ENCODE measurements at regions not wholly inside any gene's neighbourhood (a gene's known extent, or its start where the extent isn't known, plus 50 kb on each side); places are given as distances from the start of the nearest gene placed in this dataset.

DNA sequence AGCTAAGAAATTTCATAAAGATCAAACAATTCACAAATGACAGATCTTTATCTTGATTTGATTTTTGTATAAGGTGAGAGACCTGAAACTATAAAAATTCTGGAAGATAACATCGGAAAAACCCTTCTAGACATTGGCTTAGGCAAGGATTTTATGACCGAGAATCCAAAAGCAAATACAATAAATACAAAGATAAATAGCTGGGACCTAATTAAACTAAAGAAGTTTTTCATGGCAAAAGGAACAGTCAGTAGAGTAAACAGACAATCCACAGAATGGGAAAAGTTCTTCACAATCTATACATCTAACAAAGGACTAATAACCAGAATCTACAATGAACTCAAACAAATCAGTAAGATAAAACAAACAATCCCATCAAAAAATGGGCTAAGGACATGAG is 116.9 kb upstream of the BCHE start:
- H2AFZ ChIP-seq (ENCODE audit: control insufficient read depth, low read length) = no peak overlapping the region
- H3K36me3 ChIP-seq (ENCODE audit: control insufficient read depth in 2 of 2, extremely low read depth in 1 of 2, insufficient read depth in 2 of 2, low read length in 2 of 2) = no peaks in the 10 kb centered on the region
- dilution Hi-C loops (cut with MboI; ENCODE audit: extremely low pct_ligation_motif_present, low sequenced_read_pairs) = no loop called here
- no peaks in the 10 kb centered on the region for H4K20me1 ChIP-seq (ENCODE audit: control insufficient read depth, extremely low read depth, insufficient read depth, low read length)
- H3K9me1 ChIP-seq (ENCODE audit: control insufficient read depth, extremely low read depth, insufficient read depth, low read length) = no peaks in the 10 kb centered on the region
- H3K4me1 ChIP-seq (ENCODE audit: control insufficient read depth, extremely low read depth, insufficient read depth, low read length) = no peaks in the 10 kb centered on the region
- H3K4me2 ChIP-seq (ENCODE audit: control insufficient read depth, extremely low read depth, insufficient read depth, low read depth, low read length) = no peak overlapping the region
- H3K9me3 ChIP-seq (ENCODE audit: control insufficient read depth, low read depth, low read length) = no peaks in the 10 kb centered on the region
- TF ChIP-seq, protein P1, sequence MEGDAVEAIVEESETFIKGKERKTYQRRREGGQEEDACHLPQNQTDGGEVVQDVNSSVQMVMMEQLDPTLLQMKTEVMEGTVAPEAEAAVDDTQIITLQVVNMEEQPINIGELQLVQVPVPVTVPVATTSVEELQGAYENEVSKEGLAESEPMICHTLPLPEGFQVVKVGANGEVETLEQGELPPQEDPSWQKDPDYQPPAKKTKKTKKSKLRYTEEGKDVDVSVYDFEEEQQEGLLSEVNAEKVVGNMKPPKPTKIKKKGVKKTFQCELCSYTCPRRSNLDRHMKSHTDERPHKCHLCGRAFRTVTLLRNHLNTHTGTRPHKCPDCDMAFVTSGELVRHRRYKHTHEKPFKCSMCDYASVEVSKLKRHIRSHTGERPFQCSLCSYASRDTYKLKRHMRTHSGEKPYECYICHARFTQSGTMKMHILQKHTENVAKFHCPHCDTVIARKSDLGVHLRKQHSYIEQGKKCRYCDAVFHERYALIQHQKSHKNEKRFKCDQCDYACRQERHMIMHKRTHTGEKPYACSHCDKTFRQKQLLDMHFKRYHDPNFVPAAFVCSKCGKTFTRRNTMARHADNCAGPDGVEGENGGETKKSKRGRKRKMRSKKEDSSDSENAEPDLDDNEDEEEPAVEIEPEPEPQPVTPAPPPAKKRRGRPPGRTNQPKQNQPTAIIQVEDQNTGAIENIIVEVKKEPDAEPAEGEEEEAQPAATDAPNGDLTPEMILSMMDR (optimal IDR thresholded peaks at IDR 0.05 in 1 of 3, IDR thresholded peaks at IDR 0.05 in 1 of 3, conservative IDR thresholded peaks at IDR 0.05 in 1 of 3; ENCODE audit: extremely low read depth in 1 of 3, insufficient read depth in 2 of 3, low read length in 3 of 3) = no peak
- TF ChIP-seq EZH2 (IDR thresholded peaks at IDR 0.05; ENCODE audit: low read length) = no peak
- H3K9ac ChIP-seq (ENCODE audit: control insufficient read depth, extremely low read depth, insufficient read depth, low read length) = no peak overlapping the region
- no peak for FAIRE-seq
- no peak overlapping the region for H3K27ac ChIP-seq (ENCODE audit: control insufficient read depth, insufficient read depth, low read length)
- H3K4me3 ChIP-seq (ENCODE audit: control insufficient read depth in 2 of 3, extremely low read depth in 1 of 3, insufficient read depth in 2 of 3, low read depth in 1 of 3, low read length in 3 of 3) = no peak overlapping the region
- H3K27me3 ChIP-seq (ENCODE audit: control insufficient read depth, extremely low read depth, insufficient read depth, low read length) = no peaks in the 10 kb centered on the region
- DNase-seq (ENCODE audit: low read depth, low spot score) = no peak
- no peaks in the 10 kb centered on the region for H3K79me2 ChIP-seq (ENCODE audit: control insufficient read depth, insufficient read depth, low read length)

DNA sequence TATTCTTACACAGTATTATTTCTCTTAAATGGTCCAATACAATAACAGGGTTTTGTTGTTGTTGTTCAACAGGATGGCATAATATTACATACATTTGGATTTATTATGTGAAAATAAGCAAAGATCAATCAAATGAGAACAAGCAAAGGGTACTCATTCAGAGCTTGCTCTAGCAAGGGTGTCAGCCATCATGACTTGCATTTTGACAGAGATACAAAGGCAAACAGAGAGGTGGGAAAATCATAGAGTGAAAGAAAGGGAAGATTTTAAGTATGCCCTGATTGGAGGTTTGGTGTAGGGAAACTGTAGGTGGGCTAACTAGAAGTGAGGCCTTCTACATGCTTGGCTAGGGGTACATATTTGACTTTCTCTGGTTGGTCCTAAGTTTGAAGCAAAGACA is 109.1 kb upstream of the BCHE start:
- TF ChIP-seq EZH2 (IDR thresholded peaks at IDR 0.05; ENCODE audit: low read length) = no peak
- TF ChIP-seq, protein P1 (optimal IDR thresholded peaks at IDR 0.05 in 1 of 3, IDR thresholded peaks at IDR 0.05 in 1 of 3, conservative IDR thresholded peaks at IDR 0.05 in 1 of 3; ENCODE audit: extremely low read depth in 1 of 3, insufficient read depth in 2 of 3, low read length in 3 of 3) = no peak
- no peaks in the 10 kb centered on the region for H3K9me3 ChIP-seq (ENCODE audit: control insufficient read depth, low read depth, low read length)
- dilution Hi-C loops (cut with MboI; ENCODE audit: extremely low pct_ligation_motif_present, low sequenced_read_pairs) = no loop called here
- no peak overlapping the region for H2AFZ ChIP-seq (ENCODE audit: control insufficient read depth, low read length)
- H3K27me3 ChIP-seq (ENCODE audit: control insufficient read depth, extremely low read depth, insufficient read depth, low read length) = no peaks in the 10 kb centered on the region
- FAIRE-seq = no peak
- H4K20me1 ChIP-seq (ENCODE audit: control insufficient read depth, extremely low read depth, insufficient read depth, low read length) = no peaks in the 10 kb centered on the region
- DNase-seq (ENCODE audit: low read depth, low spot score) = no peak
- no peaks in the 10 kb centered on the region for H3K36me3 ChIP-seq (ENCODE audit: control insufficient read depth in 2 of 2, extremely low read depth in 1 of 2, insufficient read depth in 2 of 2, low read length in 2 of 2)
- H3K4me1 ChIP-seq (ENCODE audit: control insufficient read depth, extremely low read depth, insufficient read depth, low read length) = no peaks in the 10 kb centered on the region
- H3K9ac ChIP-seq (ENCODE audit: control insufficient read depth, extremely low read depth, insufficient read depth, low read length) = no peak overlapping the region
- no peak overlapping the region for H3K27ac ChIP-seq (ENCODE audit: control insufficient read depth, insufficient read depth, low read length)
- no peak overlapping the region for H3K4me2 ChIP-seq (ENCODE audit: control insufficient read depth, extremely low read depth, insufficient read depth, low read depth, low read length)
- H3K79me2 ChIP-seq (ENCODE audit: control insufficient read depth, insufficient read depth, low read length) = no peaks in the 10 kb centered on the region
- no peak overlapping the region for H3K4me3 ChIP-seq (ENCODE audit: control insufficient read depth in 2 of 3, extremely low read depth in 1 of 3, insufficient read depth in 2 of 3, low read depth in 1 of 3, low read length in 3 of 3)
- H3K9me1 ChIP-seq (ENCODE audit: control insufficient read depth, extremely low read depth, insufficient read depth, low read length) = no peaks in the 10 kb centered on the region

All from keratinocyte (primary cell).